A549 (cell line): ENCODE measurements at regions not wholly inside any gene's neighbourhood (a gene's known extent, or its start where the extent isn't known, plus 50 kb on each side); places are given as distances from the start of the nearest gene placed in this dataset.

Source experiments
- ATAC-seq, 2 experiments: fragments of 200-7000 bp in 1 of 2; fragments of >200 bp in 1 of 2; cut with Nextera tagmentation in 1 of 2; cut with Tn5 transposase in 1 of 2; 3 replicates each; pipeline versions ENCODE4 v1.8.0 to v1.9.1; 2018 to 2020; ENCODE audit warnings: mild to moderate bottlenecking in 1 of 2, moderate library complexity in 1 of 2
- CTCF ChIA-PET: fragments of 300-600 bp; sonication (Branson Sonifier 250); formaldehyde crosslinking; extraction: SDS; loops from one replicate; lab custom pipeline; 2021; ENCODE audit warnings: antibody characterized with exemption, inconsistent platforms; lab: Yijun Ruan, JAX
- POLR2A ChIA-PET: fragments of 350-600 bp; formaldehyde crosslinking; extraction: SDS; loops from one replicate; lab custom pipeline; 2021; ENCODE audit warnings: antibody characterized with exemption, inconsistent platforms; lab: Yijun Ruan, JAX
- DNase-seq, 2 experiments: peaks; one replicate each; pipeline versions ENCODE4 v3.0.0 to v3.0.0-alpha.2; 2011 to 2016; ENCODE audit warnings: low read depth in 1 of 2, low spot score in 1 of 2
- FAIRE-seq: peaks from 2 replicates; lab custom pipeline; 2011; peaks lifted over from hg19 to GRCh38; lab: Jason Lieb, UNC
- H3K27ac ChIP-seq, 2 experiments: fragments of >200 bp; sonication (Bioruptor Twin); formaldehyde crosslinking; 3 replicates each; pipeline ENCODE4 v1.5.1; 2016 to 2017
- H3K4me1 ChIP-seq: fragments of >200 bp; sonication (Bioruptor Twin); formaldehyde crosslinking; 3 replicates; pipeline ENCODE4 v1.6.1; 2016
- H3K4me2 ChIP-seq: fragments of >200 bp; sonication (Bioruptor Twin); formaldehyde crosslinking; 3 replicates; pipeline ENCODE4 v1.6.1; 2016
- H3K4me3 ChIP-seq: fragments of >200 bp; sonication (Bioruptor Twin); formaldehyde crosslinking; 3 replicates; pipeline ENCODE4 v1.5.1; 2016
- H3K9me3 ChIP-seq: fragments of >200 bp; sonication (Bioruptor Twin); formaldehyde crosslinking; 3 replicates; pipeline ENCODE4 v1.6.1; 2016
- ATOH8 ChIP-seq: fragments of 250-450 bp; sonication (Bioruptor Pico); IDR thresholded peaks from 2 replicates; pipeline ENCODE4 v1.5.0; 2020; ENCODE audit warnings: low read depth, mild to moderate bottlenecking, moderate library complexity
- BHLHE40 ChIP-seq: IDR thresholded peaks from 2 replicates; pipeline ENCODE4 v1.6.1; 2012; ENCODE audit warnings: low read depth, low read length, inconsistent platforms
- CBX2 ChIP-seq: fragments of 200-600 bp; sonication (generic); IDR thresholded peaks from 2 replicates; pipeline ENCODE4 v1.6.1; 2016; ENCODE audit warnings: low read depth, mild to moderate bottlenecking, borderline replicate concordance
- CEBPB ChIP-seq, 2 experiments: fragments of >200 bp in 1 of 2; sonication (Bioruptor Twin) in 1 of 2; formaldehyde crosslinking in 1 of 2; IDR thresholded peaks; 2 replicates each; pipeline ENCODE4 v1.6.1; 2012 to 2016
- CHD2 ChIP-seq: fragments of 150-350 bp; IDR thresholded peaks from 2 replicates; pipeline ENCODE4 v1.6.1; 2014; ENCODE audit warnings: low read length; ENCODE audit not compliant: partially characterized antibody
- CTCF ChIP-seq: fragments of >200 bp; sonication (Bioruptor Twin); formaldehyde crosslinking; IDR thresholded peaks from 3 replicates; pipeline ENCODE4 v1.5.1; 2016
- EHMT2 ChIP-seq: fragments of 200-600 bp; sonication (generic); IDR thresholded peaks from 2 replicates; pipeline ENCODE4 v1.6.1; 2016; ENCODE audit warnings: antibody characterized with exemption, low read depth, mild to moderate bottlenecking, moderate library complexity
- ESRRA ChIP-seq: fragments of 150-350 bp; IDR thresholded peaks from 2 replicates; pipeline ENCODE4 v1.6.1; 2014; ENCODE audit warnings: mild to moderate bottlenecking, low read length, borderline replicate concordance
- FOSL2 ChIP-seq, 2 experiments: fragments of 450-650 bp in 1 of 2; fragments of >200 bp in 1 of 2; sonication (Bioruptor Twin) in 1 of 2; formaldehyde crosslinking; IDR thresholded peaks; 2 replicates each; pipeline versions ENCODE4 v1.5.0 to v1.6.1; 2016 to 2020; ENCODE audit warnings: mild to moderate bottlenecking in 1 of 2, moderate library complexity in 1 of 2
- GATA3 ChIP-seq: IDR thresholded peaks from 2 replicates; pipeline ENCODE4 v1.6.1; 2012; ENCODE audit warnings: borderline replicate concordance
- HDAC2 ChIP-seq: fragments of 200-600 bp; sonication (generic); IDR thresholded peaks from 2 replicates; pipeline ENCODE4 v1.6.1; 2016
- HES2 ChIP-seq: fragments of >200 bp; sonication (Bioruptor Twin); formaldehyde crosslinking; IDR thresholded peaks from 2 replicates; pipeline ENCODE4 v1.6.1; 2016
- HEYL ChIP-seq: fragments of 250-450 bp; sonication (Bioruptor Pico); IDR thresholded peaks from 2 replicates; pipeline ENCODE4 v1.8.0; 2021; ENCODE audit warnings: mild to moderate bottlenecking, moderate library complexity
- HOXA7 ChIP-seq: fragments of 250-450 bp; sonication (Bioruptor Pico); IDR thresholded peaks from 2 replicates; pipeline ENCODE4 v1.5.0; 2020; ENCODE audit warnings: mild to moderate bottlenecking, moderate library complexity
- JUNB ChIP-seq: fragments of >200 bp; sonication (Bioruptor Twin); formaldehyde crosslinking; IDR thresholded peaks from 2 replicates; pipeline ENCODE4 v1.6.1; 2016
- MAFK ChIP-seq: fragments of 450-650 bp; IDR thresholded peaks from 2 replicates; pipeline ENCODE4 v1.6.1; 2014; ENCODE audit not compliant: partially characterized antibody
- MAZ ChIP-seq: fragments of 150-350 bp; IDR thresholded peaks from 2 replicates; pipeline ENCODE4 v1.6.1; 2014; ENCODE audit warnings: antibody characterized with exemption, low read depth, low read length, borderline replicate concordance
- MYC ChIP-seq: IDR thresholded peaks from 2 replicates; pipeline ENCODE4 v1.6.1; 2012; ENCODE audit warnings: mild to moderate bottlenecking, inconsistent platforms, low read length, improper control_type of control experiment, borderline replicate concordance
- NR3C1 ChIP-seq: fragments of >200 bp; sonication (Bioruptor Twin); formaldehyde crosslinking; IDR thresholded peaks from 3 replicates; pipeline ENCODE4 v1.6.1; 2017
- POLR2A ChIP-seq: IDR thresholded peaks from 2 replicates; pipeline ENCODE4 v1.6.1; 2012; ENCODE audit warnings: mild to moderate bottlenecking, low read length
- POLR2AphosphoS2 ChIP-seq: conservative IDR thresholded peaks from 2 replicates; pipeline ENCODE4 v1.6.1; 2012; ENCODE audit warnings: low read length, improper control_type of control experiment, inconsistent platforms
- RAD21 ChIP-seq, 2 experiments: fragments of >200 bp in 1 of 2; sonication (Bioruptor Twin) in 1 of 2; formaldehyde crosslinking in 1 of 2; IDR thresholded peaks in 1 of 2; conservative IDR thresholded peaks in 1 of 2; 2 replicates in 1 of 2; 3 replicates in 1 of 2; pipeline ENCODE4 v1.6.1; 2012 to 2018; ENCODE audit warnings: inconsistent platforms in 1 of 2
- RCOR1 ChIP-seq: fragments of 150-350 bp; IDR thresholded peaks from 2 replicates; pipeline ENCODE4 v1.6.1; 2014; ENCODE audit warnings: antibody characterized with exemption, low read length, low read depth
- RNF2 ChIP-seq: fragments of 200-600 bp; sonication (generic); IDR thresholded peaks from 2 replicates; pipeline ENCODE4 v1.6.1; 2016; ENCODE audit warnings: low read depth, mild to moderate bottlenecking, antibody characterized with exemption, moderate library complexity, borderline replicate concordance
- SMC3 ChIP-seq: fragments of >200 bp; sonication (Bioruptor Twin); formaldehyde crosslinking; IDR thresholded peaks from 3 replicates; pipeline ENCODE4 v1.6.1; 2018; ENCODE audit warnings: inconsistent platforms
- TFCP2L1 ChIP-seq: fragments of 250-450 bp; sonication (Bioruptor Pico); IDR thresholded peaks from 2 replicates; pipeline ENCODE4 v1.5.0; 2021; ENCODE audit warnings: mild to moderate bottlenecking
- TP53 ChIP-seq: fragments of 250-450 bp; sonication (Bioruptor Pico); IDR thresholded peaks from 2 replicates; pipeline ENCODE4 v1.5.0; 2021; ENCODE audit warnings: mild to moderate bottlenecking, moderate library complexity
- USF2 ChIP-seq: fragments of 450-650 bp; IDR thresholded peaks from 2 replicates; pipeline ENCODE4 v1.6.1; 2014; ENCODE audit warnings: antibody characterized with exemption
- ZC3H11A ChIP-seq: fragments of 450-650 bp; IDR thresholded peaks from 2 replicates; pipeline ENCODE4 v1.6.1; 2014; ENCODE audit warnings: antibody characterized with exemption, mild to moderate bottlenecking
- WGBS: methylation state at CpG from one replicate; pipeline ENCODE4 v1.1.6; 2017; ENCODE audit errors: missing lambda C conversion rate; 5-methylcytosine and 5-hydroxymethylcytosine counted together

GRCh38 chr4:154004016-154004415 lies 215.1 kb upstream of the SFRP2 start:
- H3K4me2 ChIP-seq = no peak overlapping the region
- no peak for ATAC-seq
- FAIRE-seq = no peak
- no peaks in the 10 kb centered on the region for H3K4me1 ChIP-seq
- H3K27ac ChIP-seq = no peak overlapping the region
- 52% methylated on average over 5 of the region's 5 CpGs for WGBS
- TF ChIP-seq POLR2A (no peak), ATOH8 (CRISPR knock-in tag) (no peak), EHMT2 (no peak), HES2 (no peak), TFCP2L1 (no peak), NR3C1 (no peak), CHD2 (no peak), GATA3 (no peak), RNF2 (no peak), TP53 (CRISPR knock-in tag) (no peak), MAZ (no peak), RAD21 (conservative IDR thresholded peaks at IDR 0.05 in 1 of 2, IDR thresholded peaks at IDR 0.05 in 1 of 2) (no peak), HEYL (no peak), POLR2AphosphoS2 (no peak), HDAC2 (no peak), BHLHE40 (no peak), JUNB (no peak), ESRRA (no peak), CEBPB (IDR thresholded peaks at IDR 0.05) (no peak)
- CTCF ChIA-PET = no interaction called here
- H3K4me3 ChIP-seq = no peak overlapping the region
- H3K9me3 ChIP-seq = no peaks in the 10 kb centered on the region
- no peak for DNase-seq
- POLR2A ChIA-PET = no interaction called here

GRCh38 chr4:154003378-154003777 lies 214.5 kb upstream of the SFRP2 start:
- no peak overlapping the region for H3K4me3 ChIP-seq
- no peak for ATAC-seq
- no peaks in the 10 kb centered on the region for H3K9me3 ChIP-seq
- no peak overlapping the region for H3K27ac ChIP-seq
- no peak overlapping the region for H3K4me2 ChIP-seq
- DNase-seq = no peak
- ChIA-PET CTCF (no interaction called here), POLR2A (no interaction called here)
- TF ChIP-seq POLR2A = no peak
- no peak for TF ChIP-seq NR3C1
- TF ChIP-seq MYC = no peak
- TF ChIP-seq EHMT2 = no peak
- no peak for TF ChIP-seq RAD21 (conservative IDR thresholded peaks at IDR 0.05 in 1 of 2, IDR thresholded peaks at IDR 0.05 in 1 of 2)
- TF ChIP-seq ZC3H11A = no peak
- TF ChIP-seq RNF2 = no peak
- TF ChIP-seq TFCP2L1 = no peak
- no peak for TF ChIP-seq CBX2
- TF ChIP-seq CEBPB (IDR thresholded peaks at IDR 0.05) = no peak
- TF ChIP-seq FOSL2 (IDR thresholded peaks at IDR 0.05) = no peak
- no peak for TF ChIP-seq FOSL2 (CRISPR knock-in tag; IDR thresholded peaks at IDR 0.05)
- no peak for TF ChIP-seq BHLHE40
- TF ChIP-seq MAFK = no peak
- WGBS = 40% methylated on average over 1 of the region's 1 CpG
- H3K4me1 ChIP-seq = no peaks in the 10 kb centered on the region
- FAIRE-seq = no peak

- FAIRE-seq (no peak), ATAC-seq (no peak), DNase-seq (no peak)
- H3K4me3 ChIP-seq = no peak overlapping the region
- H3K9me3 ChIP-seq = no peaks in the 10 kb centered on the region
- CTCF ChIA-PET = no interaction called here
- POLR2A ChIA-PET = interaction anchor here (0.7 kb wide), 1 partner anchor 13 kb away, joined by 4 read pairs; no protein-coding TSS in a partner anchor
- H3K27ac ChIP-seq = no peak overlapping the region
- H3K4me1 ChIP-seq = no peaks in the 10 kb centered on the region
- no peak overlapping the region for H3K4me2 ChIP-seq
- TF ChIP-seq TFCP2L1 (no peak), HOXA7 (CRISPR knock-in tag) (no peak), SMC3 (no peak), RCOR1 (no peak), NR3C1 (no peak), CTCF (no peak), USF2 (no peak), POLR2AphosphoS2 (no peak)
Measured at GRCh38 chr4:154001193-154001592, 212.3 kb upstream of the SFRP2 start.
